Activated T-cell treated with anti-CD3 and anti-CD28 coated beads, Interleukin-2, amount 50 U/mL, for 24 hours (primary cell): ENCODE measurements at regions not wholly inside any gene's neighbourhood (a gene's known extent, or its start where the extent isn't known, plus 50 kb on each side); places are given as distances from the start of the nearest gene placed in this dataset.

Experiments used
- DNase-seq: peaks from one replicate; pipeline ENCODE4 v3.0.0-alpha.2; 2020
- H3K27ac Mint-ChIP-seq: 2 replicates; pipeline ENCODE4 v1.8.0; 2020; ENCODE audit warnings: mild to moderate bottlenecking, mixed read lengths
- H3K27me3 Mint-ChIP-seq: 2 replicates; pipeline ENCODE4 v1.8.0; 2020; ENCODE audit warnings: mixed read lengths
- H3K36me3 Mint-ChIP-seq: 2 replicates; pipeline ENCODE4 v1.8.0; 2020; ENCODE audit warnings: low read depth, mixed read lengths
- H3K4me1 Mint-ChIP-seq: 2 replicates; pipeline ENCODE4 v1.8.0; 2020; ENCODE audit warnings: low read depth, mixed read lengths
- H3K4me3 Mint-ChIP-seq: 2 replicates; pipeline ENCODE4 v1.8.0; 2020; ENCODE audit warnings: mild to moderate bottlenecking, moderate library complexity, mixed read lengths
- H3K9me3 Mint-ChIP-seq: 2 replicates; pipeline ENCODE4 v1.8.0; 2020; ENCODE audit warnings: mixed read lengths

DNA sequence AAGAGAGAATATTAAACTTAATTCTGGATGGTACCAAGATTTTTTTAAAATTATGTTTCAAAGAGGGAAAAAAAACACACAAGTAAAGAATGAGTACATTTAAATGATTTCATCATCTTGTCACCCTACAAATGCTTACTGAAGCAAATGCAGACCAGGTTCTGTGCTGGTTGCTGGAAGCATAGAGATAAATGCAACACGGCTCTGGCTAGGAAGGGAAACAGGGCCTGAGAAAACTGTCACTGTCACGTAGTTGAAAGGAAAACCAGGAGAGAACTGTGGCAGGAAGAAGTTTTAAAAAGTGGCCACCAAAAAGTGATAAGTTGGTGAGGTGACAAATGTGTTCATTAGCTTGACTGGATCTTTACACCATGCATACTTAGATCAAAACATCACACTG, 336.9 kb upstream of the NFIA start:
- Mint-ChIP-seq H3K4me1 (no peaks in the 10 kb centered on the region), H3K27me3 (no peaks in the 10 kb centered on the region), H3K9me3 (no peaks in the 10 kb centered on the region), H3K27ac (no peak overlapping the region), H3K4me3 (no peak overlapping the region), H3K36me3 (no peaks in the 10 kb centered on the region)
- DNase-seq = no peak

- no peaks in the 10 kb centered on the region for H3K4me1 Mint-ChIP-seq
- no peaks in the 10 kb centered on the region for H3K27me3 Mint-ChIP-seq
- H3K27ac Mint-ChIP-seq = no peak overlapping the region
- no peaks in the 10 kb centered on the region for H3K36me3 Mint-ChIP-seq
- H3K9me3 Mint-ChIP-seq = no peaks in the 10 kb centered on the region
- H3K4me3 Mint-ChIP-seq = no peak overlapping the region
- no peak for DNase-seq
These were observed 340.0 kb upstream of the NFIA start for GRCh38 chr1:60742339-60742738.

DNA sequence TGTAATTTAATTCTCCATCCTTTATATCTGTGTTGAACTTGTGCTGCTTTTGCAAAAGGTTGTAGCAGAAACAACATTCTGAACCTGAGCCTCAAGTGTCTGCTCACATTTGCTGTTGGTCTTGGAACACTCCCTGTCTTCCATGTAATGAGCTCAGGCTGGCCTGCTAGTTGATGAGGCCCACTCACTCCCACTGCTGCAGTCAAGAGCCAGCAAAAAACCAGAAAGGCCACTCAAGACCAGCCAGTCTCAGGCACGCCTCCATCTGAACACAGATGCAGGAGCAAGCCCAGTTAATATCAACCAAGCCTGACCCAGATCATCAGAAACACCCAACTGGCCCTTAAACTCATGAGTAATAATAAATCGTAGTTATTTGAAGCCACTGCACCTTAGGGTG, 342.2 kb upstream of the NFIA start:
- no peak overlapping the region for H3K27ac Mint-ChIP-seq
- H3K27me3 Mint-ChIP-seq = no peaks in the 10 kb centered on the region
- H3K4me1 Mint-ChIP-seq = no peaks in the 10 kb centered on the region
- no peaks in the 10 kb centered on the region for H3K9me3 Mint-ChIP-seq
- no peaks in the 10 kb centered on the region for H3K36me3 Mint-ChIP-seq
- H3K4me3 Mint-ChIP-seq = no peak overlapping the region
- no peak for DNase-seq

GRCh38 chr1:60739729-60740128, 342.6 kb upstream of the NFIA start:
- Mint-ChIP-seq H3K4me3 (no peak overlapping the region), H3K4me1 (no peaks in the 10 kb centered on the region), H3K9me3 (no peaks in the 10 kb centered on the region), H3K36me3 (no peaks in the 10 kb centered on the region), H3K27ac (no peak overlapping the region), H3K27me3 (no peaks in the 10 kb centered on the region)
- no peak for DNase-seq

- Mint-ChIP-seq H3K36me3 (no peaks in the 10 kb centered on the region), H3K9me3 (no peaks in the 10 kb centered on the region), H3K27me3 (no peaks in the 10 kb centered on the region), H3K4me1 (no peaks in the 10 kb centered on the region), H3K4me3 (no peak overlapping the region), H3K27ac (no peak overlapping the region)
- DNase-seq = no peak
These were observed 349.4 kb upstream of the NFIA start for GRCh38 chr1:60732977-60733401.

GRCh38 chr1:60731321-60731720, 351.0 kb upstream of the NFIA start:
- no peak overlapping the region for H3K27ac Mint-ChIP-seq
- no peaks in the 10 kb centered on the region for H3K27me3 Mint-ChIP-seq
- H3K9me3 Mint-ChIP-seq = no peaks in the 10 kb centered on the region
- DNase-seq = no peak
- no peak overlapping the region for H3K4me3 Mint-ChIP-seq
- H3K36me3 Mint-ChIP-seq = no peaks in the 10 kb centered on the region
- H3K4me1 Mint-ChIP-seq = no peaks in the 10 kb centered on the region

- no peak overlapping the region for H3K4me3 Mint-ChIP-seq
- no peaks in the 10 kb centered on the region for H3K36me3 Mint-ChIP-seq
- no peaks in the 10 kb centered on the region for H3K4me1 Mint-ChIP-seq
- H3K9me3 Mint-ChIP-seq = peaks cover 2% of the 10 kb centered on the region
- no peak for DNase-seq
- H3K27ac Mint-ChIP-seq = no peak overlapping the region
- H3K27me3 Mint-ChIP-seq = no peaks in the 10 kb centered on the region
These were observed 354.8 kb upstream of the NFIA start for GRCh38 chr1:60727552-60727951.

GRCh38 chr1:60716472-60716871, 365.9 kb upstream of the NFIA start:
- Mint-ChIP-seq H3K9me3 (no peaks in the 10 kb centered on the region), H3K4me3 (no peak overlapping the region), H3K27me3 (no peaks in the 10 kb centered on the region), H3K27ac (no peak overlapping the region), H3K36me3 (no peaks in the 10 kb centered on the region), H3K4me1 (no peaks in the 10 kb centered on the region)
- DNase-seq = no peak

DNA sequence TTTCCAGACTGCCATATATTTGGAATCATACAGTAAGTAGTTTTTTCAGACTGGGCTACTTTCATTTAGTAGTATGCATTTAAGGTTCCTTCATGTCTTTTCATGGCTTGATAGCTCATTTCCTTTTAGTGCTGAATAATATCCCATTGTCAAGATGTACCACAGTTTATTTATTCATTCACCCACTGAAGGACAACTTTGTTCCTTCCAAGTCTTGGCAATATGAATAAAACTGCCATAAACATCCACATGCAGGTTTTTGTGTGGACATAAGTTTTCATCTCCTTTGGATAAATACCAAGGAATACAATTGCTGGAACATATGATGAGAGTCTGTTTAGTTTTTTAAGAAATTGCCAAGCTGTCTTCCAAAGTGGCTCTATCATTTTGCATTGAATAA, 366.4 kb upstream of the NFIA start:
- DNase-seq = no peak
- H3K27ac Mint-ChIP-seq = no peak overlapping the region
- H3K36me3 Mint-ChIP-seq = no peaks in the 10 kb centered on the region
- H3K4me1 Mint-ChIP-seq = no peaks in the 10 kb centered on the region
- H3K4me3 Mint-ChIP-seq = no peak overlapping the region
- H3K9me3 Mint-ChIP-seq = no peaks in the 10 kb centered on the region
- H3K27me3 Mint-ChIP-seq = no peaks in the 10 kb centered on the region

- peaks cover 1% of the 10 kb centered on the region for H3K9me3 Mint-ChIP-seq
- H3K36me3 Mint-ChIP-seq = no peaks in the 10 kb centered on the region
- H3K4me1 Mint-ChIP-seq = no peaks in the 10 kb centered on the region
- H3K4me3 Mint-ChIP-seq = no peak overlapping the region
- H3K27me3 Mint-ChIP-seq = peaks cover 3% of the 10 kb centered on the region
- DNase-seq = no peak
- H3K27ac Mint-ChIP-seq = no peak overlapping the region
These were observed 372.9 kb upstream of the NFIA start for GRCh38 chr1:60709426-60709825.

- H3K4me3 Mint-ChIP-seq = no peak overlapping the region
- no peaks in the 10 kb centered on the region for H3K9me3 Mint-ChIP-seq
- DNase-seq = no peak
- H3K27ac Mint-ChIP-seq = no peak overlapping the region
- H3K4me1 Mint-ChIP-seq = no peaks in the 10 kb centered on the region
- H3K36me3 Mint-ChIP-seq = no peaks in the 10 kb centered on the region
- H3K27me3 Mint-ChIP-seq = peaks cover 3% of the 10 kb centered on the region
These were observed 377.3 kb upstream of the NFIA start for GRCh38 chr1:60705026-60705425.

DNA sequence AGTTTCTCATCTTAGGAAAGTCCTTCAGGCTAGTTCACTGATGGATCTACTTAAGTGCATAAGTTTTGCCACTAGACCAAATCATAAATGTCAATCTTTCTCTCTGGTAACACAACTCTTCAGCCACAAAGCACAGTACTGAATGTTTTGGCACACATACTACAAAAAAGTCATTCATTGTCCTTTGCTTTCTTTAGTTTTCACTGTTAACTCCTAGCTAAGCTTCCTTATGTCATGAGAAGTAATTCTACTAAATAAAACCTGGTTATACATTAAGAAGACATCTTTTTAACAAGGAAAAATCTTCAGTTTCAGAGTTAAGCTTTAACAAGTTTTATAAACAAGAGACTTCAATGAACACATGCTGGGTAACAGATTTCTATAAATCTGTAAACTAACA, 379.2 kb upstream of the NFIA start:
- H3K4me3 Mint-ChIP-seq = no peak overlapping the region
- no peaks in the 10 kb centered on the region for H3K4me1 Mint-ChIP-seq
- no peak overlapping the region for H3K27ac Mint-ChIP-seq
- H3K9me3 Mint-ChIP-seq = no peaks in the 10 kb centered on the region
- H3K36me3 Mint-ChIP-seq = no peaks in the 10 kb centered on the region
- DNase-seq = no peak
- H3K27me3 Mint-ChIP-seq = peaks cover 3% of the 10 kb centered on the region

DNA sequence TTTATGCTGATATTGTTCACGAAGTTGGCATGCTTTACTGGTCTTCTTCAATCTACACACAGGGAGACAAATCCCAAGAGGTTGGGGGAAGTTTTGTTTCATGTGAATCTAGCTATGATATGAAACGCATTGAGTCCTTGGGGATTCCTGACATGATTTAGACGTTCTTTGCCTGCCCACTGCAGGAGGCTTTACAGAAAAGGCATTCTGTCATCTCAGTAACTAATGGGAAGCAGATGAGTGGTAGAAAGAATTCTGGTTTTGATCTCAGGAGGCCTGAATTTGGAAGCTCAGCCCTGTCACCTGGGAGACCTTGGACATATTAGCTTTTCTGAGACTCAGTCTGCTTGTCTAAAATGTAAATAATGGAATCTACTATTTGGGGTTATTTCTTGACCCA, 383.0 kb upstream of the NFIA start:
- Mint-ChIP-seq H3K4me3 (no peak overlapping the region), H3K27me3 (no peaks in the 10 kb centered on the region), H3K4me1 (no peaks in the 10 kb centered on the region), H3K9me3 (peaks cover 2% of the 10 kb centered on the region), H3K27ac (no peak overlapping the region), H3K36me3 (no peaks in the 10 kb centered on the region)
- no peak for DNase-seq

DNA sequence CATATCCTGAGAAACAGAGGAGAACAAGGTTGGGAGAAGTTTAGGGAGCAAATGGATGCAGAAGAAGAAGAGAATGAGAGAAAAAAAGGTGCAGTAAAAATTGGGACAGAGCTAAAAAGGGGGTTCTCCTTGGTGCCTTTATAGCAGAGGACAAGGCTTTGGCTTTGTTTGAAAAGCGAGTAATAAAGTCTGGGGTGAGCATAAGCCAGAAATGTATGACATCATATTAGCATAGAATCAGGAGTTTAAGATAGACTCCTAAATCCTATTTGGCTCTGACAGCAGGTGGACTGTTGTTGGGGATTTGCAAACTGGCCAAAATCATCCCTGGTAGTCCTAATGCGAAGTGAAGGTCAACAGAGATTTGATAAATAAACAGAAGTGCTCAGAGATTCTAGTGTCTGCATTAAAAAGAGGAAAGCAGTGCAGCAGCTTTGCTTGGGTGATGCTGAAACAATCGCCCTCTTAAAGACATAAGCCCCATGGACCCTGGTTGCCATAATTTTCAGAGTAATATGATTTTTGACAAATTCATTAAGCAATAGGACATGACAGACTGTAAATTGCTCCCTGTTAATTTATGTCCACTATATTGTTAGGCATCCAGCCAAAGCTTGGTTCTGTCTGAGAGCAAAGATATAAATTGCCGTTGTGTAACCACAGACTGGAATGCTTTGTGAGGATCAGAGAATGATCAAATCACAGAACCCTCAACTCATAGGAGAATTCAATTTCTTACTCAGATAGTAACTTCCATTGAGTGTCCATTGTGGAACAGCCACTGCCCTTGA, 385.0 kb upstream of the NFIA start:
- H3K4me3 Mint-ChIP-seq = no peak overlapping the region
- no peaks in the 10 kb centered on the region for H3K27me3 Mint-ChIP-seq
- DNase-seq = no peak
- no peaks in the 10 kb centered on the region for H3K4me1 Mint-ChIP-seq
- H3K36me3 Mint-ChIP-seq = no peaks in the 10 kb centered on the region
- H3K9me3 Mint-ChIP-seq = peaks cover 2% of the 10 kb centered on the region
- no peak overlapping the region for H3K27ac Mint-ChIP-seq

- H3K36me3 Mint-ChIP-seq = no peaks in the 10 kb centered on the region
- H3K4me1 Mint-ChIP-seq = no peaks in the 10 kb centered on the region
- peaks cover 2% of the 10 kb centered on the region for H3K9me3 Mint-ChIP-seq
- H3K27ac Mint-ChIP-seq = no peak overlapping the region
- no peak overlapping the region for H3K4me3 Mint-ChIP-seq
- no peak for DNase-seq
- no peaks in the 10 kb centered on the region for H3K27me3 Mint-ChIP-seq
These were observed 385.8 kb upstream of the NFIA start for GRCh38 chr1:60696512-60696911.

- Mint-ChIP-seq H3K36me3 (no peaks in the 10 kb centered on the region), H3K27me3 (no peaks in the 10 kb centered on the region), H3K4me1 (no peaks in the 10 kb centered on the region), H3K4me3 (no peak overlapping the region), H3K9me3 (peaks cover 2% of the 10 kb centered on the region), H3K27ac (no peak overlapping the region)
- no peak for DNase-seq
These were observed 386.6 kb upstream of the NFIA start for GRCh38 chr1:60695716-60696171.
